ENCODE measurements at regions not wholly inside any gene's neighbourhood (a gene's known extent, or its start where the extent isn't known, plus 50 kb on each side); places are given as distances from the start of the nearest gene placed in this dataset.

DNA sequence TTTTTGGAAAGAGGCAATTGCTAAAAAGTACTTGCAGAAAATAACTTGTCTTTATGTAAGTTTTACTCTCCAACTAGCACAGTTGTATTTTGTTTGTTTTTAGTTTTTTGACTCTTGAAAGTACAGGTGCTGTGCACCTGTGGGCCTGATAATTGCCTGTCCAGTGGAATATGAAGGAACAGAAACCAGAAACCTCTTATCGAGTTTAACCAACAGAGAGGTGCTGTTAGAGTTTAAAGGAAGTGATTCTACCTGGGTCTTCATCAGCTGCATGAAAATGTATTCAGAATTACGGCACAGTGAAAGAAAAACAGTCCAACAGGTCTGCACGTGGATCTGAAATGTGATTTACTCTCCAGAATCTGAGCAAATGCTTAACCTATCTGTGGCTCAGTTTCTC, 326.6 kb upstream of the POM121L12 start:
- no peaks in the 10 kb centered on the region for H3K36me3 Mint-ChIP-seq
- H3K9me3 ChIP-seq (ENCODE audit: control insufficient read depth in 1 of 2, low read length in 2 of 2) = no peaks in the 10 kb centered on the region
- no peak overlapping the region for H3K4me3 Mint-ChIP-seq
- CTCF ChIA-PET (ENCODE audit: partially characterized antibody) = no interaction called here
- no peaks in the 10 kb centered on the region for H3K27me3 Mint-ChIP-seq
- no peak for DNase-seq
- no peak overlapping the region for H3K4me3 ChIP-seq (ENCODE audit: low read length in 2 of 2)
- no peaks in the 10 kb centered on the region for H3K36me3 ChIP-seq (ENCODE audit: insufficient read depth, low read length)
- H3K4me1 Mint-ChIP-seq = no peaks in the 10 kb centered on the region
- POLR2A ChIA-PET (ENCODE audit: partially characterized antibody) = no interaction called here
- peaks cover 4 to 32% (median 14%) of the 10 kb centered on the region in 8 donors for H3K9me3 Mint-ChIP-seq
- no peaks in the 10 kb centered on the region for H3K4me1 ChIP-seq (ENCODE audit: insufficient read depth, low read length)
- intact Hi-C loops (cut with micrococcal nuclease) = no loop called here
- no peak overlapping the region for H3K27ac Mint-ChIP-seq
- H3K27me3 ChIP-seq (ENCODE audit: insufficient read depth, low read length) = no peaks in the 10 kb centered on the region
- H3K27ac ChIP-seq (ENCODE audit: low read depth, low read length) = no peak overlapping the region

DNA sequence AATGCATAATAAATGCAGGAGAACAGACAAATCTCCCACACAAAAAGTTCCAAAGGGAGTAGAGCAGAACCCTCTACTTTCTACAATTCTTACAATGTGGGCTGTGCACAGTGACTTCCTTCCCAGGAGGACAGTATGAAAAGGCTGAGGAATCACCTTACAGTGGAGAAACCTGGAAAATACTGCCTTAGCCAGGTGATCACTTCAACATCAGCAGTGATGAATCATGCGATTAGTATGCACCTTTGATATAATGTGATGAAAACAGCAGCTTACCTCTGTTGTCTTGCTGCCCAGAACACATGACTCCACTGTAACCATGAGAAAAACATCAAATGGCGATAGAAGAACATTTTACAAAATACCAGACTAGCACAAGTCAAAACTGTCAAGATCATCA, 329.7 kb upstream of the POM121L12 start:
- Mint-ChIP-seq H3K4me1 (no peaks in the 10 kb centered on the region), H3K36me3 (no peaks in the 10 kb centered on the region), H3K9me3 (peaks cover 4 to 26% (median 10%) of the 10 kb centered on the region in 8 donors), H3K27me3 (no peaks in the 10 kb centered on the region), H3K4me3 (no peak overlapping the region), H3K27ac (no peak overlapping the region)
- POLR2A ChIA-PET (ENCODE audit: partially characterized antibody) = no interaction called here
- H3K9me3 ChIP-seq (ENCODE audit: control insufficient read depth in 1 of 2, low read length in 2 of 2) = no peaks in the 10 kb centered on the region
- H3K4me1 ChIP-seq (ENCODE audit: insufficient read depth, low read length) = no peaks in the 10 kb centered on the region
- no peak for DNase-seq
- no peak overlapping the region for H3K4me3 ChIP-seq (ENCODE audit: low read length in 2 of 2)
- intact Hi-C loops (cut with micrococcal nuclease) = no loop called here
- H3K27ac ChIP-seq (ENCODE audit: low read depth, low read length) = no peak overlapping the region
- H3K27me3 ChIP-seq (ENCODE audit: insufficient read depth, low read length) = no peaks in the 10 kb centered on the region
- H3K36me3 ChIP-seq (ENCODE audit: insufficient read depth, low read length) = no peaks in the 10 kb centered on the region
- CTCF ChIA-PET (ENCODE audit: partially characterized antibody) = no interaction called here

DNA sequence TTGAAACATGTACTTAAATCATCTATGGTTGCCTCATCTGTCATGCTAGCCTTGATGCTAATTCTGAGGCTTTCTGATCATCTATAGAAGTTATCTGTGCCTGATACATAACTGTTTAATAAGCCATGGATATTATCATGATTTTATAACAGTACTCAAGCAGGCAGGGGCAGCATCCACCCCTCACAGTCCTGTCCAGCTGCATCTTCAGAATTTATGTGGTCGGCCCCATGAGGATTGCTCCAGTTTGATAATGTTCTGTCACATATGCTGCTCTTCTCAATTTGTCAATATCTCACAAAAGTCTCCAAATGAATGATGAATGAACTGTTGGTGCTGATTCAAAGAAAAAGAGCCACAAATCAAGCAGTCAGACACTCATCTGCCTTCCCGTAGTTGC, 335.1 kb upstream of the POM121L12 start:
- H3K27me3 Mint-ChIP-seq = no peaks in the 10 kb centered on the region
- no peak overlapping the region for H3K27ac Mint-ChIP-seq
- ChIA-PET POLR2A (ENCODE audit: partially characterized antibody) (no interaction called here), CTCF (ENCODE audit: partially characterized antibody) (no interaction called here)
- Histone ChIP-seq H3K36me3 (ENCODE audit: insufficient read depth, low read length) (no peaks in the 10 kb centered on the region), H3K4me3 (ENCODE audit: low read length in 2 of 2) (no peak overlapping the region), H3K9me3 (ENCODE audit: control insufficient read depth in 1 of 2, low read length in 2 of 2) (no peaks in the 10 kb centered on the region), H3K27ac (ENCODE audit: low read depth, low read length) (no peak overlapping the region), H3K27me3 (ENCODE audit: insufficient read depth, low read length) (no peaks in the 10 kb centered on the region), H3K4me1 (ENCODE audit: insufficient read depth, low read length) (no peaks in the 10 kb centered on the region)
- DNase-seq = no peak
- H3K4me3 Mint-ChIP-seq = no peak overlapping the region
- no peaks in the 10 kb centered on the region for H3K36me3 Mint-ChIP-seq
- peaks cover 0 to 29% (median 13%) of the 10 kb centered on the region in 8 donors for H3K9me3 Mint-ChIP-seq
- H3K4me1 Mint-ChIP-seq = no peaks in the 10 kb centered on the region
- intact Hi-C loops (cut with micrococcal nuclease) = no loop called here

DNA sequence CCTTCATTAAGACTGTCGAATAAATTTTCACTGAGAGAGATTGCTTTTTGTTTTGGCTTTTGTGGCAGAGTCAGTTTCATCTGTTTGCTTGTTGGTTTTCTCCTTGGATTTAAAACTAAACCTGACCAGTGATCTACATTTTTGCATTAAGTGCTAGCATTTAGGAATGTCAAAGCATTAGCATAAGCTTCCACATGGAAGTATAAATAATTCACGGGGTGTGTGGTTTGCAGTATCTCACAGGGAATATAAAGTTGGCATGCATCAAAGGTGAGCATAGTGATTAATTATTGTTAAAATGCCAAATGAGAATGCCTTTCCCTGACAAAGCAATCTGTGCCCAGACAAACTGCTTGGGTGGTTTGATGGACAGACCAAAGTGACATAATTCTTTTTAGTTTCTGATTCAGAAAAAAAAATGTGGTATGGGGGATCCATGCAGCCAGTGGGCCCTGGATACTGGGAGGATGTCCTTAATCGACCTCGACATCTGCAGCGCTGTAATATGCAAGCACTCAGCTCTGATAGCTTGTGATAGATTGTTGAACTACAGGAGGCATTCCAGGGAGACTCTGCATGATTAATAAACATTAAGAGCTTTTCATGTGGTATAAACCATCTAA, 339.3 kb upstream of the POM121L12 start:
- H3K36me3 Mint-ChIP-seq = no peaks in the 10 kb centered on the region
- no peak for DNase-seq
- no peaks in the 10 kb centered on the region for H3K4me1 Mint-ChIP-seq
- intact Hi-C loops (cut with micrococcal nuclease) = no loop called here
- Histone ChIP-seq H3K4me1 (ENCODE audit: insufficient read depth, low read length) (no peaks in the 10 kb centered on the region), H3K36me3 (ENCODE audit: insufficient read depth, low read length) (no peaks in the 10 kb centered on the region), H3K27me3 (ENCODE audit: insufficient read depth, low read length) (no peaks in the 10 kb centered on the region), H3K4me3 (ENCODE audit: low read length in 2 of 2) (no peak overlapping the region), H3K27ac (ENCODE audit: low read depth, low read length) (no peak overlapping the region), H3K9me3 (ENCODE audit: control insufficient read depth in 1 of 2, low read length in 2 of 2) (no peaks in the 10 kb centered on the region)
- CTCF ChIA-PET (ENCODE audit: partially characterized antibody) = no interaction called here
- peaks cover 0 to 25% (median 12%) of the 10 kb centered on the region in 8 donors for H3K9me3 Mint-ChIP-seq
- no peak overlapping the region for H3K4me3 Mint-ChIP-seq
- no peaks in the 10 kb centered on the region for H3K27me3 Mint-ChIP-seq
- POLR2A ChIA-PET (ENCODE audit: partially characterized antibody) = no interaction called here
- H3K27ac Mint-ChIP-seq = no peak overlapping the region

DNA sequence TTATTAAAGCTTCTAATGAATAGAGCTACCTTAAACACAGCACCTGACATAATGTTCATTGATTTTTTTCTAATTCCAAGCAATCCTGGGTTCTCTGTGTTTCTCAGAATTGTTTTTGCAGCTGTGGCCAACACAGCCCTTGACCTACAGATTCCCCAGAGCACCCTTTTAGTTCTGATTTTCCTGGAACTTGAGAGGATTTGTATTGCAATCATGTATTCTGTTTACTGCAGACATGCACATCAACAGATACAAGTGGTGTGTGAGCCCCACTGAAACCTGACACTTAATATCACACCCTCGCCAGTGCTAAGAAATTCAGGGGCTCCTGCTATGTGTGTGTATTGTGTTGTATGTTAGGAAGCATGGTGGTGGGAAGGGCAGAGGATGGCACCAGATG, 344.2 kb upstream of the POM121L12 start:
- Mint-ChIP-seq H3K9me3 (peaks cover 3 to 22% (median 16%) of the 10 kb centered on the region in 8 donors), H3K27me3 (no peaks in the 10 kb centered on the region), H3K4me1 (no peaks in the 10 kb centered on the region), H3K36me3 (no peaks in the 10 kb centered on the region), H3K4me3 (no peak overlapping the region), H3K27ac (no peak overlapping the region)
- no peak overlapping the region for H3K4me3 ChIP-seq (ENCODE audit: low read length in 2 of 2)
- intact Hi-C loops (cut with micrococcal nuclease) = no loop called here
- H3K36me3 ChIP-seq (ENCODE audit: insufficient read depth, low read length) = no peaks in the 10 kb centered on the region
- POLR2A ChIA-PET (ENCODE audit: partially characterized antibody) = no interaction called here
- no peaks in the 10 kb centered on the region for H3K4me1 ChIP-seq (ENCODE audit: insufficient read depth, low read length)
- DNase-seq = no peak
- H3K27ac ChIP-seq (ENCODE audit: low read depth, low read length) = no peak overlapping the region
- peaks cover 0 to 6% of the 10 kb centered on the region in 2 donors for H3K9me3 ChIP-seq (ENCODE audit: control insufficient read depth in 1 of 2, low read length in 2 of 2)
- H3K27me3 ChIP-seq (ENCODE audit: insufficient read depth, low read length) = no peaks in the 10 kb centered on the region
- CTCF ChIA-PET (ENCODE audit: partially characterized antibody) = no interaction called here

DNA sequence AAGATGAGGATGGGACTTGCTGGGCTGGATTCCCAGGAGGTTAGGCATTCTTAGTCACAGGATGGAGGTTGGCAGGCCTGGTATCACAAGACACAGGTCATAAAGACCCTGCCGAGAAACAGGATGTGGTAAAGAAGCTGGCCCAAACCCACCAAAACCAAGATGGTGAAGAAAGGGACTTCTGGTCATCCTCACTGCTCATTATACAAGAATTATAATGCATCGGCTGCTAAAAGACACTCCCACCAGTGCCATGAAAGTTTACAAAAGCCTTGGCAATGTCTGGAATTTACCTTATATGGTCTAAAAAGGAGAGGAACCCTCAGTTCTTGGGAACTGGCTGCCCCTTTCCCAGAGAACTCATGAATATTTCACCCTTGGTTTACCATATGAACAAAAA, 345.5 kb upstream of the POM121L12 start:
- Histone ChIP-seq H3K4me3 (ENCODE audit: low read length in 2 of 2) (no peak overlapping the region), H3K27ac (ENCODE audit: low read depth, low read length) (no peak overlapping the region), H3K27me3 (ENCODE audit: insufficient read depth, low read length) (no peaks in the 10 kb centered on the region), H3K4me1 (ENCODE audit: insufficient read depth, low read length) (no peaks in the 10 kb centered on the region), H3K9me3 (ENCODE audit: control insufficient read depth in 1 of 2, low read length in 2 of 2) (peaks cover 0 to 6% of the 10 kb centered on the region in 2 donors), H3K36me3 (ENCODE audit: insufficient read depth, low read length) (no peaks in the 10 kb centered on the region)
- H3K4me1 Mint-ChIP-seq = no peaks in the 10 kb centered on the region
- intact Hi-C loops (cut with micrococcal nuclease) = no loop called here
- ChIA-PET POLR2A (ENCODE audit: partially characterized antibody) (no interaction called here), CTCF (ENCODE audit: partially characterized antibody) (no interaction called here)
- peaks cover 3 to 22% (median 13%) of the 10 kb centered on the region in 8 donors for H3K9me3 Mint-ChIP-seq
- no peak overlapping the region for H3K27ac Mint-ChIP-seq
- no peaks in the 10 kb centered on the region for H3K36me3 Mint-ChIP-seq
- DNase-seq = no peak
- H3K27me3 Mint-ChIP-seq = no peaks in the 10 kb centered on the region
- H3K4me3 Mint-ChIP-seq = no peak overlapping the region

DNA sequence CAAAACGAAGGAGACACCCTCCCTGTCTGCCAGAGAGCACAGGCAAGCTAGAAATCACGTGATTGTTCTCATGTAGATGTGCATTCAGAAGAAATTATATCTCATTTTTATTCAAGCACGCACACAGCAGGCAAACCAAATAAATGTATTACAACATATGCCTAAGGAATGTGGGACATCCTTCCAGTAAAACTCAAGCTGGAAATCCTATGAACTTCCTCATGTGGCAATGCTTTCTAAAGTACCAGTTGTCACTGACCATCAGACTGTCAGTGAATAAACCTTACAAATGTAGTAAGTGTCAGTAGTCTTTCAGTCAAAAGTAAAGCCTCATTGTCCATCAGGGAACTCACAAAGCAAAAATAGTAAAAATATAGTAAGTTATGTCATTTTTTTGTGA, 350.1 kb upstream of the POM121L12 start:
- no peaks in the 10 kb centered on the region for H3K27me3 ChIP-seq (ENCODE audit: insufficient read depth, low read length)
- H3K9me3 ChIP-seq (ENCODE audit: control insufficient read depth in 1 of 2, low read length in 2 of 2) = peaks cover 0 to 6% of the 10 kb centered on the region in 2 donors
- Mint-ChIP-seq H3K36me3 (no peaks in the 10 kb centered on the region), H3K4me3 (no peak overlapping the region), H3K4me1 (no peaks in the 10 kb centered on the region), H3K9me3 (peaks cover 3 to 27% (median 15%) of the 10 kb centered on the region in 8 donors), H3K27me3 (no peaks in the 10 kb centered on the region), H3K27ac (no peak overlapping the region)
- DNase-seq = no peak
- intact Hi-C loops (cut with micrococcal nuclease) = no loop called here
- POLR2A ChIA-PET (ENCODE audit: partially characterized antibody) = no interaction called here
- H3K4me1 ChIP-seq (ENCODE audit: insufficient read depth, low read length) = no peaks in the 10 kb centered on the region
- CTCF ChIA-PET (ENCODE audit: partially characterized antibody) = interaction anchor here (0.7 kb wide), 1 partner anchor 37 kb away, joined by 3 read pairs; no protein-coding TSS in a partner anchor
- H3K27ac ChIP-seq (ENCODE audit: low read depth, low read length) = no peak overlapping the region
- H3K4me3 ChIP-seq (ENCODE audit: low read length in 2 of 2) = no peak overlapping the region
- no peaks in the 10 kb centered on the region for H3K36me3 ChIP-seq (ENCODE audit: insufficient read depth, low read length)

DNA sequence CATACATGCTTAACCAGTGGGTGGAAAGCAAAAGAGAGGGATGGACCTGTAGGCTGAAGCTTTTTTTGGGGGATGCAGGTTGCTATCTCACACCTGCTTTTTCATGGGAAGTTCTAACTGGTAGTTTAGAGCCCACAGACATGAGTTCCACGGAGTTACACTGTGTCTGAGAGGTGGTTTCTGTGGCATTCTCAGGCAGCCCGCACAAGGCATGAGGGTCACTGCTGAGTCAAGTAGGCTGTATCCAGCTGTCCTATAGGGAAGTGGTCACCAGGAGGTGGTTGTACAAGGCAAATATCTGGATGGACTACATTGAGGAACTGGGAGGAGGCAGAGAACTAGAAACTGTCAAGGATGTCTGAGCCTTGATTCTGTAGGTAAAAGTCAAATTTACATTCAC, 351.0 kb upstream of the POM121L12 start:
- POLR2A ChIA-PET (ENCODE audit: partially characterized antibody) = no interaction called here
- intact Hi-C loops (cut with micrococcal nuclease) = no loop called here
- Histone ChIP-seq H3K9me3 (ENCODE audit: control insufficient read depth in 1 of 2, low read length in 2 of 2) (peaks cover 0 to 8% of the 10 kb centered on the region in 2 donors), H3K4me3 (ENCODE audit: low read length in 2 of 2) (no peak overlapping the region), H3K4me1 (ENCODE audit: insufficient read depth, low read length) (no peaks in the 10 kb centered on the region), H3K36me3 (ENCODE audit: insufficient read depth, low read length) (no peaks in the 10 kb centered on the region), H3K27me3 (ENCODE audit: insufficient read depth, low read length) (no peaks in the 10 kb centered on the region), H3K27ac (ENCODE audit: low read depth, low read length) (no peak overlapping the region)
- Mint-ChIP-seq H3K9me3 (peaks cover under 1 to 27% (median 14%) of the 10 kb centered on the region in 8 donors), H3K27ac (no peak overlapping the region), H3K36me3 (no peaks in the 10 kb centered on the region), H3K27me3 (no peaks in the 10 kb centered on the region), H3K4me3 (no peak overlapping the region), H3K4me1 (no peaks in the 10 kb centered on the region)
- DNase-seq = peak in 1 of 5 donors; percentile 19
- CTCF ChIA-PET (ENCODE audit: partially characterized antibody) = no interaction called here

All from CD4-positive, alpha-beta memory T cell (primary cell).